Uterus (tissue), 2 donors: ENCODE measurements at regions not wholly inside any gene's neighbourhood (a gene's known extent, or its start where the extent isn't known, plus 50 kb on each side); places are given as distances from the start of the nearest gene placed in this dataset.

Source experiments
- POLR2A ChIP-seq, 2 donors: fragments of 450-650 bp; IDR thresholded peaks; one replicate each; pipeline ENCODE4 v1.6.1; 2016; ENCODE audit warnings: antibody characterized with exemption in 2 of 2, mild to moderate bottlenecking in 1 of 2, moderate library complexity in 1 of 2
- TF ChIP-seq, protein P1 (sequence below), 4 experiments: fragments of 200-600 bp in 2 of 4; fragments of 450-650 bp in 2 of 4; sonication (generic) in 2 of 4; IDR thresholded peaks; one replicate each; pipeline ENCODE4 v1.5.1; 2016 to 2019; ENCODE audit warnings: antibody characterized with exemption in 4 of 4, mild to moderate bottlenecking in 2 of 4, moderate library complexity in 1 of 4

DNA sequence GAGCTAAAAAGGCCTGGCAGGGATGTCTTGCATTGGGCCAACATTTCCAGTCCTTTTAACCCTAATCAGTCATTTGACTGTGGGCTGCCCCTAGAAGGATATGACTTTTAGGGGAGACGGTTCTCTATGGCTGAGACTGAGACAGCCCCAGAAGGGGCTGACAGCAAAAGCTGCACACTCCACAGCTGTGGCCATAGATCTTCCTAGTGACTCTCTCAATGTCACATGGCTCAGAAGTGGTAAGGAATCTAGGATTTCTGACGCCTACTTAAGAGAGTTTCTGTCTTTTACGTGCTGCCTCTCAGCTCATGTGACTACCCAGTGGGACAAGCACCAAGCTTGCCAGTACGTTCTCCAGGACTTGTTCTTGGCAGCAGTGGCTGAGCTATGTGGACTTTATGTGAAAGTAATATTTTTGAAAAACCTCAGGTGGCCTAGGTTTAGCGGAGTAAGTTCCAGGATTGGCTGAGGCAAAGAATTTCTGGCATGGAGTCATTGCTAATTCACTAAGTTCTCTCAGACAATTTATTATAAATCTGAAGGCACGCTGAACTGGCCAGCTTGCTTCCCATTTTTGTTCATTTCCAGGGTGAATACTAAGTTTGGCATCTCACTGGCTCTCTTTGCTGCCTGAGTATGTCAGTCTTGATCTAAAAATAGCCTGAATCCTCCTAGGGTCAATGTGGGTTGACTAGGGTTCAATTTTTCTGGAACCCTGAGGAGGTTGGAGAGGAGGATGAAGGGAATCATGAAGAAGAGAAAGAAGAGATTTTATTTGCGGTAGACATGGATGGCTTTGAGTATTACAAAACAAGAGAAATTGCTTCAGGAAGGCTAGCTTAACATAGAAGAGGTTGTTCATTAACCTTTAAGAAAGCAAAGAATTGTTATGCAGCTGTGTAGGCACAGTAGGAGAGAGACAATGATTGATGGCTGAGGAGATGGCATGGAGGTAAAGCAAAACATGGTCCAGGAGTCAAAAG lies 271.8 kb downstream of the AEBP2 start:
- TF ChIP-seq, protein P1, sequence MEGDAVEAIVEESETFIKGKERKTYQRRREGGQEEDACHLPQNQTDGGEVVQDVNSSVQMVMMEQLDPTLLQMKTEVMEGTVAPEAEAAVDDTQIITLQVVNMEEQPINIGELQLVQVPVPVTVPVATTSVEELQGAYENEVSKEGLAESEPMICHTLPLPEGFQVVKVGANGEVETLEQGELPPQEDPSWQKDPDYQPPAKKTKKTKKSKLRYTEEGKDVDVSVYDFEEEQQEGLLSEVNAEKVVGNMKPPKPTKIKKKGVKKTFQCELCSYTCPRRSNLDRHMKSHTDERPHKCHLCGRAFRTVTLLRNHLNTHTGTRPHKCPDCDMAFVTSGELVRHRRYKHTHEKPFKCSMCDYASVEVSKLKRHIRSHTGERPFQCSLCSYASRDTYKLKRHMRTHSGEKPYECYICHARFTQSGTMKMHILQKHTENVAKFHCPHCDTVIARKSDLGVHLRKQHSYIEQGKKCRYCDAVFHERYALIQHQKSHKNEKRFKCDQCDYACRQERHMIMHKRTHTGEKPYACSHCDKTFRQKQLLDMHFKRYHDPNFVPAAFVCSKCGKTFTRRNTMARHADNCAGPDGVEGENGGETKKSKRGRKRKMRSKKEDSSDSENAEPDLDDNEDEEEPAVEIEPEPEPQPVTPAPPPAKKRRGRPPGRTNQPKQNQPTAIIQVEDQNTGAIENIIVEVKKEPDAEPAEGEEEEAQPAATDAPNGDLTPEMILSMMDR (IDR thresholded peaks at IDR 0.05): no peak
- TF ChIP-seq POLR2A (IDR thresholded peaks at IDR 0.05): no peak
